G401 (cell line): ENCODE measurements at regions not wholly inside any gene's neighbourhood (a gene's known extent, or its start where the extent isn't known, plus 50 kb on each side); places are given as distances from the start of the nearest gene placed in this dataset.
"Not testable (repeated sequence)": the region's sequence is repeated elsewhere in the genome, so short reads cannot be mapped to it uniquely, and the experiment has no call there.

ENCODE experiments used
- DNase-seq: peaks from one replicate; pipeline ENCODE4 v3.0.0-alpha.2; 2015; ENCODE audit warnings: low spot score
- in situ Hi-C: cut with HindIII; loops from 2 replicates; pipeline ENCODE4 v1.10.0; 2016; ENCODE audit warnings: low sequenced_read_pairs, mixed read lengths

GRCh38 chr21:10464975-10465374, 56.4 kb upstream of the TPTE start:
- in situ Hi-C loops: no loop called here
- DNase-seq: no peak

- DNase-seq, in situ Hi-C loops: not testable (repeated sequence)
Observed at GRCh38 chr21:10465524-10466110, 55.8 kb upstream of the TPTE start.

- no peak for DNase-seq
- in situ Hi-C loops: no loop called here
Observed at GRCh38 chr21:10466200-10466599, 55.2 kb upstream of the TPTE start.
